GM12878 (cell line): ENCODE measurements at regions not wholly inside any gene's neighbourhood (a gene's known extent, or its start where the extent isn't known, plus 50 kb on each side); places are given as distances from the start of the nearest gene placed in this dataset.

Experiments
- CEBPB ChIP-seq, 2 experiments: fragments of 150-350 bp in 1 of 2; IDR thresholded peaks; 2 replicates each; pipeline ENCODE4 v1.6.1; 2012 to 2014; ENCODE audit warnings: low read depth in 2 of 2, low read length in 2 of 2, borderline replicate concordance in 1 of 2, inconsistent platforms in 1 of 2
- EGR1 ChIP-seq, 2 experiments: IDR thresholded peaks; 1 replicate in 1 of 2; 2 replicates in 1 of 2; pipeline ENCODE4 v1.6.1; 2011 to 2012; ENCODE audit warnings: low read depth in 2 of 2, low read length in 2 of 2, borderline replicate concordance in 1 of 2, mild to moderate bottlenecking in 1 of 2, moderate library complexity in 1 of 2
- MEF2A ChIP-seq: IDR thresholded peaks from 2 replicates; pipeline ENCODE4 v1.6.1; 2011; ENCODE audit warnings: low read depth, mild to moderate bottlenecking, low read length, moderate library complexity; ENCODE audit not compliant: insufficient read depth
- NFIC ChIP-seq: IDR thresholded peaks from 2 replicates; pipeline ENCODE4 v1.6.1; 2012; ENCODE audit warnings: low read depth, mild to moderate bottlenecking, inconsistent platforms, low read length, moderate library complexity
- NFYB ChIP-seq: IDR thresholded peaks from 2 replicates; pipeline ENCODE4 v1.6.1; 2011; ENCODE audit warnings: low read depth, mild to moderate bottlenecking, low read length, improper control_type of control experiment, moderate library complexity; ENCODE audit not compliant: insufficient read depth
- POLR2AphosphoS5 ChIP-seq: IDR thresholded peaks from 2 replicates; pipeline ENCODE4 v1.6.1; 2011; ENCODE audit warnings: mild to moderate bottlenecking, low read length, inconsistent platforms
- SP1 ChIP-seq: IDR thresholded peaks from one replicate; pipeline ENCODE4 v1.6.1; 2011; ENCODE audit warnings: low read depth, low read length
- TF ChIP-seq, protein P1 (sequence below): IDR thresholded peaks from 2 replicates; pipeline ENCODE4 v1.6.1; 2011; ENCODE audit warnings: borderline replicate concordance, low read depth, mild to moderate bottlenecking, moderate library complexity, mixed read lengths, low read length; ENCODE audit not compliant: insufficient read depth; ENCODE audit errors: extremely low read length
- TF ChIP-seq, protein P2 (sequence below), 3 experiments: IDR thresholded peaks in 2 of 3; conservative IDR thresholded peaks in 1 of 3; 2 replicates each; pipeline ENCODE4 v1.5.1; 2011; ENCODE audit warnings: low read depth in 3 of 3, low read length in 3 of 3, mild to moderate bottlenecking in 3 of 3, control low read depth in 2 of 3, moderate library complexity in 2 of 3, inconsistent platforms in 1 of 3, mixed read lengths in 1 of 3; ENCODE audit not compliant: control insufficient read depth in 2 of 3, insufficient read depth in 1 of 3; ENCODE audit errors: extremely low read depth in 1 of 3
- TF ChIP-seq, protein P3 (sequence below): IDR thresholded peaks from 2 replicates; pipeline ENCODE4 v1.6.1; 2011; ENCODE audit warnings: mild to moderate bottlenecking, low read depth, low read length, moderate library complexity; ENCODE audit not compliant: insufficient replicate concordance

DNA sequence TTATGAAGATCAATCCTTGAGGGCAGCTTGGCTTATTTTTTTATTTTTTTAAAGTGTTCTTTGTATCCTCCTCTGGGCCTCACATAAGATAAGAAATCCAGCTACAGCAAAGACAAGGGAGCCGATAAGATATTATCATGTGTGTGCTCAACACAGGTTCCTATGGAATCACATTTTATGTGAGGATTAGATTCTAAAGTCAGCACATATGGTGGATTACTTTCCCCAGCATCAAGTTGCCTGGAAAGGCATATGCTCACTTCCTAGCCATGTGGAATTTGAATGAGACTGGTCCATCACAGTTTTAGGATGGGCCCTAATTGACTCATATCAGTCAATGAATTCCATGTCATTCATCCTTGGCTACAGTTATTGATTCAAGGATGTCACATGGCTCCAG is 456.9 kb upstream of the LRRC7 start:
- TF ChIP-seq, protein P1, sequence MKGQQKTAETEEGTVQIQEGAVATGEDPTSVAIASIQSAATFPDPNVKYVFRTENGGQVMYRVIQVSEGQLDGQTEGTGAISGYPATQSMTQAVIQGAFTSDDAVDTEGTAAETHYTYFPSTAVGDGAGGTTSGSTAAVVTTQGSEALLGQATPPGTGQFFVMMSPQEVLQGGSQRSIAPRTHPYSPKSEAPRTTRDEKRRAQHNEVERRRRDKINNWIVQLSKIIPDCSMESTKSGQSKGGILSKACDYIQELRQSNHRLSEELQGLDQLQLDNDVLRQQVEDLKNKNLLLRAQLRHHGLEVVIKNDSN, result no peak
- TF ChIP-seq, protein P2, sequence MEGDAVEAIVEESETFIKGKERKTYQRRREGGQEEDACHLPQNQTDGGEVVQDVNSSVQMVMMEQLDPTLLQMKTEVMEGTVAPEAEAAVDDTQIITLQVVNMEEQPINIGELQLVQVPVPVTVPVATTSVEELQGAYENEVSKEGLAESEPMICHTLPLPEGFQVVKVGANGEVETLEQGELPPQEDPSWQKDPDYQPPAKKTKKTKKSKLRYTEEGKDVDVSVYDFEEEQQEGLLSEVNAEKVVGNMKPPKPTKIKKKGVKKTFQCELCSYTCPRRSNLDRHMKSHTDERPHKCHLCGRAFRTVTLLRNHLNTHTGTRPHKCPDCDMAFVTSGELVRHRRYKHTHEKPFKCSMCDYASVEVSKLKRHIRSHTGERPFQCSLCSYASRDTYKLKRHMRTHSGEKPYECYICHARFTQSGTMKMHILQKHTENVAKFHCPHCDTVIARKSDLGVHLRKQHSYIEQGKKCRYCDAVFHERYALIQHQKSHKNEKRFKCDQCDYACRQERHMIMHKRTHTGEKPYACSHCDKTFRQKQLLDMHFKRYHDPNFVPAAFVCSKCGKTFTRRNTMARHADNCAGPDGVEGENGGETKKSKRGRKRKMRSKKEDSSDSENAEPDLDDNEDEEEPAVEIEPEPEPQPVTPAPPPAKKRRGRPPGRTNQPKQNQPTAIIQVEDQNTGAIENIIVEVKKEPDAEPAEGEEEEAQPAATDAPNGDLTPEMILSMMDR (IDR thresholded peaks at IDR 0.05 in 2 of 3, conservative IDR thresholded peaks at IDR 0.05 in 1 of 3; ENCODE audit: control insufficient read depth in 2 of 3, extremely low read depth in 1 of 3, insufficient read depth in 1 of 3, low read depth in 3 of 3, low read length in 3 of 3), result no peak
- TF ChIP-seq EGR1 (IDR thresholded peaks at IDR 0.05; ENCODE audit: borderline replicate concordance in 1 of 2, low read depth in 2 of 2, low read length in 2 of 2) (no peak), NFIC (no peak), MEF2A (no peak), POLR2AphosphoS5 (no peak), CEBPB (IDR thresholded peaks at IDR 0.05; ENCODE audit: borderline replicate concordance in 1 of 2, low read depth in 2 of 2, low read length in 2 of 2) (no peak), SP1 (no peak), NFYB (no peak)
- TF ChIP-seq, protein P3, sequence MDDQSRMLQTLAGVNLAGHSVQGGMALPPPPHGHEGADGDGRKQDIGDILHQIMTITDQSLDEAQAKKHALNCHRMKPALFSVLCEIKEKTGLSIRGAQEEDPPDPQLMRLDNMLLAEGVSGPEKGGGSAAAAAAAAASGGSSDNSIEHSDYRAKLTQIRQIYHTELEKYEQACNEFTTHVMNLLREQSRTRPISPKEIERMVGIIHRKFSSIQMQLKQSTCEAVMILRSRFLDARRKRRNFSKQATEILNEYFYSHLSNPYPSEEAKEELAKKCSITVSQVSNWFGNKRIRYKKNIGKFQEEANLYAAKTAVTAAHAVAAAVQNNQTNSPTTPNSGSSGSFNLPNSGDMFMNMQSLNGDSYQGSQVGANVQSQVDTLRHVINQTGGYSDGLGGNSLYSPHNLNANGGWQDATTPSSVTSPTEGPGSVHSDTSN, result no peak
